Activated CD8-positive, alpha-beta T cell treated with anti-CD3 and anti-CD28 coated beads for 36 hours (primary cell): ENCODE measurements at regions not wholly inside any gene's neighbourhood (a gene's known extent, or its start where the extent isn't known, plus 50 kb on each side); places are given as distances from the start of the nearest gene placed in this dataset.
"Not testable (repeated sequence)": the region's sequence is repeated elsewhere in the genome, so short reads cannot be mapped to it uniquely, and the experiment has no call there.

Source experiments
- ATAC-seq: fragments of 200-7000 bp; cut with Tn5 transposase; one replicate; pipeline ENCODE4 v1.10.0; 2021; ENCODE audit warnings: mild to moderate bottlenecking, moderate library complexity
- CTCF ChIA-PET: fragments of 350-600 bp; sonication (Branson Sonifier 250); formaldehyde crosslinking; loops from one replicate; lab custom pipeline; 2021; ENCODE audit warnings: antibody characterized with exemption; lab: Charles Lee
- POLR2A ChIA-PET: fragments of 350-600 bp; sonication (Branson Sonifier 250); formaldehyde crosslinking; loops from one replicate; lab custom pipeline; 2021; ENCODE audit warnings: antibody characterized with exemption; lab: Charles Lee
- DNase-seq: peaks from one replicate; pipeline ENCODE4 v3.0.0-alpha.2; 2020
- H3K27ac Mint-ChIP-seq: one replicate; pipeline ENCODE4 v1.8.0; 2021; ENCODE audit warnings: mild to moderate bottlenecking, mixed read lengths
- H3K27me3 Mint-ChIP-seq: one replicate; pipeline ENCODE4 v1.8.0; 2021; ENCODE audit warnings: mixed read lengths
- H3K36me3 Mint-ChIP-seq: one replicate; pipeline ENCODE4 v1.8.0; 2021; ENCODE audit warnings: low read depth, mixed read lengths
- H3K4me1 Mint-ChIP-seq: one replicate; pipeline ENCODE4 v1.8.0; 2021; ENCODE audit warnings: low read depth, mixed read lengths
- H3K4me3 Mint-ChIP-seq: one replicate; pipeline ENCODE4 v1.8.0; 2021; ENCODE audit warnings: mild to moderate bottlenecking, moderate library complexity, mixed read lengths
- H3K9me3 Mint-ChIP-seq: one replicate; pipeline ENCODE4 v1.8.0; 2021; ENCODE audit warnings: mixed read lengths
- CTCF ChIP-seq: fragments of 200-600 bp; IDR thresholded peaks from one replicate; pipeline ENCODE4 v1.8.0; 2022; ENCODE audit warnings: antibody characterized with exemption, mild to moderate bottlenecking
- intact Hi-C: fragments of 100-400 bp; cut with micrococcal nuclease; formaldehyde crosslinking; loops from one replicate; pipeline ENCODE4 v1.10.0; 2022

DNA sequence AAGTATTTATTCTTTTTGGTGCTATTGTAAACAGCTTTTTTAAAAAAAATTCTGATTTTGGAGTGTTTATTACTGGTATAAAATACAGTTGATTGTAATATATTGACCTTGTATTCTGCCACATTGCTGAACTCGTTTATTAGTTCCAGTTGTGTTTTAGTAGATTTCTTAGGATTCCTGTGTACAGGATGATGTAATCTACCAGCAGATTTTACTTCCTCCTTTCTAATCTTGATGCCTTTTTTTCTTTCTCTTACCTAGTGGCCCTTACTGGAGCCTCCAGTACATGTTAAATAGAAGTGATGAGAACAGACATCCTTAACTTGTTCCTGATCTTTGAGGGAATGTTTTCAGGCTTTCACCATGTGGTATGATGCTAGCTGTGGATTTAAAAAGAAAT, 70.4 kb upstream of the KY start:
- TF ChIP-seq CTCF = no peak
- Mint-ChIP-seq H3K27ac (no peak overlapping the region), H3K27me3 (peaks cover 4% of the 10 kb centered on the region), H3K36me3 (no peaks in the 10 kb centered on the region), H3K4me1 (no peaks in the 10 kb centered on the region), H3K4me3 (no peak overlapping the region), H3K9me3 (no peaks in the 10 kb centered on the region)
- intact Hi-C loops = no loop called here
- ATAC-seq (no peak), DNase-seq (no peak)
- CTCF ChIA-PET = no interaction called here
- POLR2A ChIA-PET = no interaction called here

DNA sequence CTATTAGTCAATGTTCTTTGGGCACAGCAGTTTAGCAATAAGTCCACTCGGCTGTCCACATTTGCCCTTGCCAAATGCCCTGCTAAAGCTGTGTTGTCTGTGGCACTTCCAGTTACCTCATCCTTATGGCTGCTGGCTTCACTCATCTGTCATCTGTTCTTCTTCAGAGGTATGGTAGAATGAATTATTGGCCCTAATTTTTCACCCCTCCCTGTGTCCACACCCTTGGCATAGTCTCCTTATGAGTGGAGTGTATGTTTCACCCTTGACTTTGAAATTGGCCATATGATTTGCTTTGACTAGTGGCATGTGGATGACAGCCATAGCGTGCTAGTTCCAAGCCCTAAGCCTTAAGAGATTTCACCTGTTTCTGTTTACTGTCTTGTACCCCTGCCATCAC, 72.1 kb upstream of the EPHB1 start:
- intact Hi-C loops = no loop called here
- Mint-ChIP-seq H3K4me3 (no peak overlapping the region), H3K9me3 (no peaks in the 10 kb centered on the region), H3K27me3 (peaks cover 4% of the 10 kb centered on the region), H3K36me3 (no peaks in the 10 kb centered on the region), H3K27ac (no peak overlapping the region), H3K4me1 (no peaks in the 10 kb centered on the region)
- ATAC-seq (no peak), DNase-seq (no peak)
- TF ChIP-seq CTCF = no peak
- ChIA-PET CTCF (no interaction called here), POLR2A (no interaction called here)

GRCh38 chr3:134729649-134730048, 65.4 kb upstream of the EPHB1 start:
- DNase-seq = no peak
- Mint-ChIP-seq H3K27me3 (peaks cover 9% of the 10 kb centered on the region), H3K4me1 (no peaks in the 10 kb centered on the region), H3K9me3 (no peaks in the 10 kb centered on the region), H3K4me3 (no peak overlapping the region), H3K36me3 (no peaks in the 10 kb centered on the region), H3K27ac (no peak overlapping the region)
- no peak for TF ChIP-seq CTCF
- intact Hi-C loops = no loop called here
- ATAC-seq = no peak
- CTCF ChIA-PET = interaction anchor here (1.1 kb wide), 1 partner anchor 11 kb away, joined by 3 read pairs; no protein-coding TSS in a partner anchor
- POLR2A ChIA-PET = no interaction called here

DNA sequence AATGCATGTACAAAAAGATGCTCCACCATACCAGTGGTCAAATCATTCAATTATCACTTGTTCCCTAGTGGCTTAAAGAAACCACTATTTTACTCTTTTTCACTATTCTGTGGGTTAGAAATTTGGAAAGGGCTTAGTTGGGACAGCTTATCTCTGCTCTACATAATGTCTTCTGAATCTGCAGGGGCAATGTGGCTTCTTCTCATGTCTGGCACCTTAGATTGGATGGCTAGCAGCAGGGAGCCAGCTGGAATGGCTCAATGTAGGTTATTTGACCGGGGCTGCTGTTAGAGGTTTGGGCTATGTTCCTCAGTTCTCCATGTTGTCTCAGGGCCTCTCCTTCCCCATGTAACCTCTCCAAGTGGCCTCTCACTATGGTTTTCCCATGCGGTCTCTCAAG, 57.5 kb upstream of the EPHB1 start:
- POLR2A ChIA-PET = no interaction called here
- no peaks in the 10 kb centered on the region for H3K4me1 Mint-ChIP-seq
- intact Hi-C loops = no loop called here
- no peak for TF ChIP-seq CTCF
- no peak overlapping the region for H3K27ac Mint-ChIP-seq
- H3K9me3 Mint-ChIP-seq = no peaks in the 10 kb centered on the region
- peaks cover 7% of the 10 kb centered on the region for H3K27me3 Mint-ChIP-seq
- no peak for ATAC-seq
- no peaks in the 10 kb centered on the region for H3K36me3 Mint-ChIP-seq
- CTCF ChIA-PET = no interaction called here
- DNase-seq = no peak
- no peak overlapping the region for H3K4me3 Mint-ChIP-seq

- ATAC-seq, POLR2A ChIA-PET, H3K4me1 Mint-ChIP-seq, H3K27ac Mint-ChIP-seq, H3K27me3 Mint-ChIP-seq, H3K36me3 Mint-ChIP-seq, H3K9me3 Mint-ChIP-seq, H3K4me3 Mint-ChIP-seq, intact Hi-C loops, DNase-seq: not testable (repeated sequence)
- CTCF ChIA-PET = interaction anchor here (1.4 to 1.6 kb wide), 2 partner anchors 11 to 15 kb away, joined by 3 to 4 read pairs; no protein-coding TSS in a partner anchor
Measured at GRCh38 chr3:134740077-134740476, 55.0 kb upstream of the EPHB1 start.

DNA sequence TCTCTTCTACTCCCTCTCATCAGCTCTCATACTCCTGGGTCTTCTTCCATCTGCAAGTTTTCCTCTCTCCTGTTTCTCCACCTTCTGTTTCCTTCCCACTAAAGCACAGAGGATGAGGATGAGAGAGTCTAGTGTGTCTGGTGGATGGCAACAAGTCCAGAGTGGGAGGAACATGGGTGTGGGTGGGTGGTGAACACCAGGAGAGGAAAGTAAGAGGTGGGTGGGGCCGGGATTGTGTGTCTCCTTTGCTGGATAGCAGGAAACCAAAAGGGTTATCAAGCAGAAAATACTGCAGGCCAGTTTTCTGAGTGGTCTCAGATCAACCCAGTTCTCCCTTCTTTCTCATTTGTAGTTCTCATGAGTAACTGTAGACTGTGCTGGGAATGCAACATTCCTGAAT, 52.9 kb upstream of the EPHB1 start:
- POLR2A ChIA-PET = no interaction called here

More for the DNA sequence above, 52.9 kb upstream of the EPHB1 start:
- Mint-ChIP-seq H3K4me3 (no peak overlapping the region), H3K27me3 (peaks cover 1% of the 10 kb centered on the region), H3K4me1 (no peaks in the 10 kb centered on the region), H3K36me3 (no peaks in the 10 kb centered on the region), H3K9me3 (peaks cover 2% of the 10 kb centered on the region), H3K27ac (no peak overlapping the region)
- intact Hi-C loops = no loop called here
- ATAC-seq (no peak), DNase-seq (no peak)
- CTCF ChIA-PET = no interaction called here
- TF ChIP-seq CTCF = no peak
